ENCODE measurements at regions not wholly inside any gene's neighbourhood (a gene's known extent, or its start where the extent isn't known, plus 50 kb on each side); places are given as distances from the start of the nearest gene placed in this dataset.
A peak's percentile ranks its signal among the peaks of the same experiment; 100 is the strongest.

- Histone ChIP-seq H3K4me2 (ENCODE audit: extremely low read depth, insufficient read depth, low read length) (peak overlapping the region; percentile 81), H3K9me3 (ENCODE audit: control insufficient read depth, insufficient read depth, low read depth, low read length) (no peaks in the 10 kb centered on the region), H3K4me3 (replicated peaks in 1 of 4; ENCODE audit: control extremely low read depth in 1 of 4, insufficient read depth in 1 of 4, low read depth in 3 of 4, low read length in 4 of 4) (peak overlapping the region in 1 of 4 experiments; percentile 40), H2AFZ (ENCODE audit: low read length) (peak overlapping the region; percentile 74), H4K20me1 (ENCODE audit: control insufficient read depth, extremely low read depth, insufficient read depth, low read length) (no peaks in the 10 kb centered on the region), H3K27me3 (ENCODE audit: control insufficient read depth, insufficient read depth, low read length) (peaks cover under 1% of the 10 kb centered on the region), H3K27ac (ENCODE audit: insufficient read depth, low read length) (no peak overlapping the region), H3K9ac (ENCODE audit: insufficient read depth, low read length) (peak overlapping the region; percentile 4), H3K36me3 (ENCODE audit: control insufficient read depth, insufficient read depth, low read length) (no peaks in the 10 kb centered on the region), H3K79me2 (ENCODE audit: control insufficient read depth, insufficient read depth, low read length) (no peaks in the 10 kb centered on the region), H3K4me1 (ENCODE audit: control insufficient read depth, extremely low read depth, insufficient read depth, low read length) (peaks cover 6% of the 10 kb centered on the region)
- no peak for DNase-seq (ENCODE audit: low read depth in 2 of 2)
- TF ChIP-seq CTCF (conservative IDR thresholded peaks at IDR 0.05 in 1 of 2, IDR thresholded peaks at IDR 0.05 in 1 of 2; ENCODE audit: low read depth in 1 of 2, low read length in 2 of 2): no peak
- no peak for TF ChIP-seq EZH2 (IDR thresholded peaks at IDR 0.05; ENCODE audit: low read length, missing control alignments)
Observed at GRCh38 chr2:238791354-238791753, 56.5 kb upstream of the TWIST2 start.

GRCh38 chr2:238793306-238793705 is 54.6 kb upstream of the TWIST2 start:
- no peak overlapping the region for H3K9ac ChIP-seq (ENCODE audit: insufficient read depth, low read length)
- no peak overlapping the region for H3K4me2 ChIP-seq (ENCODE audit: extremely low read depth, insufficient read depth, low read length)
- peaks cover 3% of the 10 kb centered on the region for H3K27me3 ChIP-seq (ENCODE audit: control insufficient read depth, insufficient read depth, low read length)
- no peak overlapping the region for H3K4me3 ChIP-seq (replicated peaks in 1 of 4; ENCODE audit: control extremely low read depth in 1 of 4, insufficient read depth in 1 of 4, low read depth in 3 of 4, low read length in 4 of 4)
- peak in 1 of 2 donors; percentile 60 for DNase-seq (ENCODE audit: low read depth in 2 of 2)
- no peak for TF ChIP-seq CTCF (conservative IDR thresholded peaks at IDR 0.05 in 1 of 2, IDR thresholded peaks at IDR 0.05 in 1 of 2; ENCODE audit: low read depth in 1 of 2, low read length in 2 of 2)
- no peak for TF ChIP-seq EZH2 (IDR thresholded peaks at IDR 0.05; ENCODE audit: low read length, missing control alignments)
- peaks cover 6% of the 10 kb centered on the region for H3K4me1 ChIP-seq (ENCODE audit: control insufficient read depth, extremely low read depth, insufficient read depth, low read length)
- no peaks in the 10 kb centered on the region for H3K9me3 ChIP-seq (ENCODE audit: control insufficient read depth, insufficient read depth, low read depth, low read length)
- no peaks in the 10 kb centered on the region for H4K20me1 ChIP-seq (ENCODE audit: control insufficient read depth, extremely low read depth, insufficient read depth, low read length)
- H3K36me3 ChIP-seq (ENCODE audit: control insufficient read depth, insufficient read depth, low read length): no peaks in the 10 kb centered on the region
- H3K79me2 ChIP-seq (ENCODE audit: control insufficient read depth, insufficient read depth, low read length): no peaks in the 10 kb centered on the region
- no peak overlapping the region for H3K27ac ChIP-seq (ENCODE audit: insufficient read depth, low read length)
- no peak overlapping the region for H2AFZ ChIP-seq (ENCODE audit: low read length)

GRCh38 chr2:238793801-238794449 is 54.0 kb upstream of the TWIST2 start:
- Histone ChIP-seq H3K27ac (ENCODE audit: insufficient read depth, low read length) (no peak overlapping the region), H3K4me2 (ENCODE audit: extremely low read depth, insufficient read depth, low read length) (no peak overlapping the region), H3K9ac (ENCODE audit: insufficient read depth, low read length) (no peak overlapping the region), H3K4me1 (ENCODE audit: control insufficient read depth, extremely low read depth, insufficient read depth, low read length) (peaks cover 6% of the 10 kb centered on the region), H3K4me3 (replicated peaks in 1 of 4; ENCODE audit: control extremely low read depth in 1 of 4, insufficient read depth in 1 of 4, low read depth in 3 of 4, low read length in 4 of 4) (no peak overlapping the region), H2AFZ (ENCODE audit: low read length) (no peak overlapping the region), H3K27me3 (ENCODE audit: control insufficient read depth, insufficient read depth, low read length) (peaks cover 3% of the 10 kb centered on the region), H4K20me1 (ENCODE audit: control insufficient read depth, extremely low read depth, insufficient read depth, low read length) (no peaks in the 10 kb centered on the region), H3K79me2 (ENCODE audit: control insufficient read depth, insufficient read depth, low read length) (no peaks in the 10 kb centered on the region), H3K9me3 (ENCODE audit: control insufficient read depth, insufficient read depth, low read depth, low read length) (no peaks in the 10 kb centered on the region), H3K36me3 (ENCODE audit: control insufficient read depth, insufficient read depth, low read length) (no peaks in the 10 kb centered on the region)
- TF ChIP-seq EZH2 (IDR thresholded peaks at IDR 0.05; ENCODE audit: low read length, missing control alignments): no peak
- no peak for TF ChIP-seq CTCF (conservative IDR thresholded peaks at IDR 0.05 in 1 of 2, IDR thresholded peaks at IDR 0.05 in 1 of 2; ENCODE audit: low read depth in 1 of 2, low read length in 2 of 2)
- no peak for DNase-seq (ENCODE audit: low read depth in 2 of 2)

Measured in fibroblast of lung (primary cell).